HepG2 (cell line): ENCODE measurements at regions not wholly inside any gene's neighbourhood (a gene's known extent, or its start where the extent isn't known, plus 50 kb on each side); places are given as distances from the start of the nearest gene placed in this dataset.

ENCODE experiments used
- BRD4 ChIP-seq: sonication (generic); formaldehyde crosslinking; IDR thresholded peaks from 2 replicates; pipeline ENCODE4 v1.4.0; 2020; ENCODE audit warnings: missing genetic modification reagents
- CBFB ChIP-seq: sonication (generic); formaldehyde crosslinking; IDR thresholded peaks from 2 replicates; pipeline ENCODE4 v1.4.0; 2020; ENCODE audit warnings: missing genetic modification reagents
- CREB1 ChIP-seq, 2 experiments: fragments of 450-650 bp in 1 of 2; IDR thresholded peaks; 2 replicates each; pipeline ENCODE4 v1.6.1; 2016 to 2017; ENCODE audit warnings: control low read depth in 1 of 2, mild to moderate bottlenecking in 1 of 2, missing compliant biosample characterization in 1 of 2, missing genetic modification characterization in 1 of 2
- GABPB1 ChIP-seq: IDR thresholded peaks from 2 replicates; pipeline ENCODE4 v1.6.1; 2016; ENCODE audit warnings: mild to moderate bottlenecking, missing genetic modification reagents, moderate library complexity, missing compliant biosample characterization
- GTF2F1 ChIP-seq: fragments of 150-350 bp; IDR thresholded peaks from 2 replicates; pipeline ENCODE4 v1.6.1; 2014; ENCODE audit warnings: low read length
- HNRNPUL1 ChIP-seq: fragments of 200-400 bp; formaldehyde crosslinking; IDR thresholded peaks from 2 replicates; pipeline ENCODE4 v1.6.1; 2017; ENCODE audit warnings: low read depth, mild to moderate bottlenecking, low read length, moderate library complexity
- MED13 ChIP-seq: sonication (generic); formaldehyde crosslinking; IDR thresholded peaks from 2 replicates; pipeline ENCODE4 v1.5.0; 2020; ENCODE audit warnings: missing genetic modification reagents
- NFKB2 ChIP-seq: sonication (generic); formaldehyde crosslinking; IDR thresholded peaks from 2 replicates; pipeline ENCODE4 v1.4.0; 2020; ENCODE audit warnings: missing genetic modification reagents, borderline replicate concordance
- NFKBIZ ChIP-seq: IDR thresholded peaks from 2 replicates; pipeline ENCODE4 v1.6.1; 2018; ENCODE audit warnings: missing genetic modification reagents, missing compliant biosample characterization
- POLR2G ChIP-seq: fragments of 200-400 bp; formaldehyde crosslinking; IDR thresholded peaks from 2 replicates; pipeline ENCODE4 v1.6.1; 2018; ENCODE audit warnings: mild to moderate bottlenecking, low read depth, low read length, moderate library complexity
- TARDBP ChIP-seq: sonication (generic); formaldehyde crosslinking; IDR thresholded peaks from 2 replicates; pipeline ENCODE4 v1.8.0; 2022; ENCODE audit warnings: mild to moderate bottlenecking, missing genetic modification reagents
- ZBTB40 ChIP-seq, 2 experiments: fragments of 450-650 bp in 1 of 2; sonication (generic) in 1 of 2; formaldehyde crosslinking in 1 of 2; IDR thresholded peaks; 2 replicates each; pipeline versions ENCODE4 v1.6.1 to v1.8.0; 2016 to 2022; ENCODE audit warnings: antibody characterized with exemption in 1 of 2, mild to moderate bottlenecking in 1 of 2, missing genetic modification reagents in 1 of 2
- ZFP36 ChIP-seq: fragments of 150-350 bp; IDR thresholded peaks from 2 replicates; pipeline ENCODE4 v1.6.1; 2018; ENCODE audit warnings: borderline replicate concordance, low read length, low read depth; ENCODE audit not compliant: partially characterized antibody
- ZNF501 ChIP-seq: sonication (generic); formaldehyde crosslinking; IDR thresholded peaks from 2 replicates; pipeline ENCODE4 v1.5.1; 2020; ENCODE audit warnings: mild to moderate bottlenecking, moderate library complexity, missing genetic modification reagents
- ZNF549 ChIP-seq: sonication (generic); formaldehyde crosslinking; IDR thresholded peaks from 2 replicates; pipeline ENCODE4 v1.5.0; 2020; ENCODE audit warnings: missing genetic modification reagents
- TF ChIP-seq, protein P1 (sequence below): sonication (generic); formaldehyde crosslinking; IDR thresholded peaks from 2 replicates; pipeline ENCODE4 v1.4.0; 2020; ENCODE audit warnings: missing genetic modification reagents, mild to moderate bottlenecking, borderline replicate concordance

DNA sequence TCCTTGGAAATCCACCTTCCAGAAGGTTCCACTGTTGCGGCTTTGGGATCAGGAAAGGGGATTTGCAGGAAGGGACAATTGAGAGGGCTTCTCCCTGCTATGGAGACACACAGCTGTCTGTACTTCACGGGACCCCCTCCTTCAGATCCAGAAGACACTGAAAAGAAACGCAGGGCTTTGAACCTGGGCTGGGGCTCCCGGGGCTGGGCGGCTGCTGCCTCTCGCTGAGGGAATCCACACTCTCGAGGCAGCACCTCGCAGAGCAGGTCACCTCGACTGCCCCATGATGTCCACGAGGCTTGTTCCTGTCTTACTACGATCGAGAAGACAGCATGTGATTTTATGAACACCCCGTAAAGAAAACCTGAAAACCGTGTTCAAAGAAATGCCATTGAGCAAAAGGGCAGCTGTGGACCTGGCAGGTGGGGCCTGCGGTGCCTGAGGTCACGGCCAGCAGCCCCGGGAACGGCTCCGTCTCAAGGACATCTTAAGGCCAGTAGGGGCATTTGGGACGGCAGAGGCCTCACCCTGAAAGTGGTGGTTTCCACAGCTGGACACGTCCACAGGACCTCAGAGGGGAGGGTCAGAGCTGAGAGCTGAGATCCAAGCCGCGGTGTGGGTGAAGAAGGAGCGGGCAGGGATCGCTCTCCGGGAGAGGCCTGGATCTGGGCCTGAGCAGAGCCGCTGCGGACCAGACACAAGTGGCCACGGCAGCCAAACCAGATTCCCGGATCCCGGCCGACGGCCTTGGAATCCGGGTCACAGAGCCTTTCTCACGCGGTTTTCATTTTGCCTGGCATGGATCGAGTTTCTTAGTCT lies 165.7 kb downstream of the RTP5 start (continued):
- TF ChIP-seq, protein P1, sequence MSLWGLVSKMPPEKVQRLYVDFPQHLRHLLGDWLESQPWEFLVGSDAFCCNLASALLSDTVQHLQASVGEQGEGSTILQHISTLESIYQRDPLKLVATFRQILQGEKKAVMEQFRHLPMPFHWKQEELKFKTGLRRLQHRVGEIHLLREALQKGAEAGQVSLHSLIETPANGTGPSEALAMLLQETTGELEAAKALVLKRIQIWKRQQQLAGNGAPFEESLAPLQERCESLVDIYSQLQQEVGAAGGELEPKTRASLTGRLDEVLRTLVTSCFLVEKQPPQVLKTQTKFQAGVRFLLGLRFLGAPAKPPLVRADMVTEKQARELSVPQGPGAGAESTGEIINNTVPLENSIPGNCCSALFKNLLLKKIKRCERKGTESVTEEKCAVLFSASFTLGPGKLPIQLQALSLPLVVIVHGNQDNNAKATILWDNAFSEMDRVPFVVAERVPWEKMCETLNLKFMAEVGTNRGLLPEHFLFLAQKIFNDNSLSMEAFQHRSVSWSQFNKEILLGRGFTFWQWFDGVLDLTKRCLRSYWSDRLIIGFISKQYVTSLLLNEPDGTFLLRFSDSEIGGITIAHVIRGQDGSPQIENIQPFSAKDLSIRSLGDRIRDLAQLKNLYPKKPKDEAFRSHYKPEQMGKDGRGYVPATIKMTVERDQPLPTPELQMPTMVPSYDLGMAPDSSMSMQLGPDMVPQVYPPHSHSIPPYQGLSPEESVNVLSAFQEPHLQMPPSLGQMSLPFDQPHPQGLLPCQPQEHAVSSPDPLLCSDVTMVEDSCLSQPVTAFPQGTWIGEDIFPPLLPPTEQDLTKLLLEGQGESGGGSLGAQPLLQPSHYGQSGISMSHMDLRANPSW (CRISPR knock-in tag): no peak
- TF ChIP-seq GTF2F1 (no peak), ZNF501 (0 out of 2 replicates have a peak, but pooled peaks have one; percentile 22), ZBTB40 (IDR thresholded peaks at IDR 0.05) (no peak), ZBTB40 (CRISPR knock-in tag; IDR thresholded peaks at IDR 0.05) (0 out of 2 replicates have a peak, but pooled peaks have one; percentile 36), NFKBIZ (no peak), GABPB1 (CRISPR knock-in tag) (peak; percentile 36; the same call in 1 of the 2 replicates), CBFB (CRISPR knock-in tag) (0 out of 2 replicates have a peak, but pooled peaks have one; percentile 38), TARDBP (no peak), ZNF549 (0 out of 2 replicates have a peak, but pooled peaks have one; percentile 46), HNRNPUL1 (no peak), CREB1 (IDR thresholded peaks at IDR 0.05) (no peak), CREB1 (CRISPR knock-in tag; IDR thresholded peaks at IDR 0.05) (no peak), MED13 (CRISPR knock-in tag) (0 out of 2 replicates have a peak, but pooled peaks have one; percentile 27), BRD4 (CRISPR knock-in tag) (0 out of 2 replicates have a peak, but pooled peaks have one; percentile 44), POLR2G (no peak), NFKB2 (CRISPR knock-in tag) (no peak), ZFP36 (no peak)
